GM21529 (cell line): ENCODE measurements at regions not wholly inside any gene's neighbourhood (a gene's known extent, or its start where the extent isn't known, plus 50 kb on each side); places are given as distances from the start of the nearest gene placed in this dataset.

Experiments
- ATAC-seq: cut with Tn5 transposase; IDR thresholded peaks from one replicate; pipeline ENCODE4 v1.9.1; 2021; ENCODE audit not compliant: unreplicated experiment

DNA sequence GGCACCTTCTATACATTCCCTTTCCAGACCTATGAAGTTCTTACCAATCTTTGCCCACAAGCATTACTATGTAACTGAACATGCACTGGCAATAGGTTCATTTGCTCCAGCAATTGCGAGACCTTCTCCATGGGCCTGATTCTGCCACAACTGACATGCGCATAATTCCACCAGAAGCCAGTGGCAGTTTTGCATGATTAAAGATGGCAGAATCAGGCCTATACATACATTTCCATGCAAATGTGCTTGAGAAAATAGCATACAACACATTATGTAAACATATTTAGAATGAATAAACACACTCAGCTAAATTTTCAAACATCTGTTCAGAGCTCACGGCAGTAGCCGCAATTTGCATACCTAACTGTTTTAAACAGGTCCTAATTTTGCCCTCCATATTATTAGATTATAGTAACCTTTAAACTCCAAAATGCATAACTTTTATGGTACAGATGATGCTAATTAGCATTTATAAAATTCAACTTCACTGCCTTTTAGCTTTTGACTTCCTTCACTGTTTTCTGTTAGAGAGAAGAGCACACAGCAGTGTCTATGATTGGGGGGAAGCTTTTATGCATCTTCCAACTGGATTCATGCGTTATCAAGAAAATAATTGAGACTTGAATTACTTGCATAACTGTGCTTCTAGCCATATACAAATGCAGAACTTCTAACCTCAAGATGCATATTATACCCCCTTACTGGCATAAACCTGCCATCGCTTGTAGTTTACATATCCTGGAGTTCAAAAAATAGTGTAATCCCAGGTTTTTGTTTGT, 155.3 kb upstream of the CDH19 start:
- no peak for ATAC-seq

GRCh38 chr18:66757946-66758345, 154.1 kb upstream of the CDH19 start:
- no peak for ATAC-seq

- ATAC-seq = no peak
Measured at GRCh38 chr18:66754335-66754734, 150.4 kb upstream of the CDH19 start.

DNA sequence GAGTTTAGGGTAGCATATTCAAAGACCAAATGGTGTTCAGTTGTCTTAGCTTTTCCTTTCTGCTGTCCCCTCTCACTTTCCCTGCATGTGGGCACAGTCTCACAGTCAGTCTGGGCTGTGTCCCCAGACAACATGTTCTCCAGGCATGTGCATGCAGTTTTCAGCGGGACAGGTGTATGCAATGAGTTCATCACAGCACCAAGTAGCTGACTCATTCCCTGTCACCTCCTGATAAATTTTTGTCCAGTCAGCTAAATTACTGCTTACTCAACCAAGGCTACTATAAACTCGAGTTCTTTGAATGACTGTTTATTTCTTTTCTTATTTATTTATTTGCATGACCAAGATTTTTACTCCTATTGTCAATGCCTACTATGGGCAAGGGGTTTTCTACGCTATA, 148.8 kb upstream of the CDH19 start:
- ATAC-seq = no peak

DNA sequence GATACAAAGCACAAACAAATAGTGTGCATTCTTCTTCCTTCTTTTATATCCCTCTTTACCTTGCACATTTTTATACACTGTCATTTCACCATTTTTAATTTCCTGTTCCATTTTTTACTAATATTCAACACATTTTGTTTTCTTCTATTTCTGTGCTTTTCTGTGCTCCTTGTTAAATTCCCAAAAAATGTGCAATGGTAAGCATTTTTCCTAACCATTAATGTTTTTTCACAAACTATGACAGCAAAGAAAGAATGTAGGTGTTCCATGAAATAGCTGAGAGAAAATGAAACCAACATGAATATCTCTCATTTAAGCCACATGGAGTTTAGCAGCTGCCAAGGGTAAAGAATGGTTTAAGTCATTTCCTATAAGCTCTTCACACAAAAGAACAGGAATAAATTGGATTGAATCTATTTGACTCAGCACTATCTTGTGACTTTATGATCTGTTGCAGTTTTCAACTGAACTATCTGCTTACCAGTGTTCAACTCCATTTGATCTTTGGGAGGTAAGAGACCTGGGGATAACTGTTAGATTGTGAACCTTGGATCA, 145.7 kb upstream of the CDH19 start:
- ATAC-seq = no peak

GRCh38 chr18:66749030-66749429, 145.1 kb upstream of the CDH19 start:
- ATAC-seq = no peak

DNA sequence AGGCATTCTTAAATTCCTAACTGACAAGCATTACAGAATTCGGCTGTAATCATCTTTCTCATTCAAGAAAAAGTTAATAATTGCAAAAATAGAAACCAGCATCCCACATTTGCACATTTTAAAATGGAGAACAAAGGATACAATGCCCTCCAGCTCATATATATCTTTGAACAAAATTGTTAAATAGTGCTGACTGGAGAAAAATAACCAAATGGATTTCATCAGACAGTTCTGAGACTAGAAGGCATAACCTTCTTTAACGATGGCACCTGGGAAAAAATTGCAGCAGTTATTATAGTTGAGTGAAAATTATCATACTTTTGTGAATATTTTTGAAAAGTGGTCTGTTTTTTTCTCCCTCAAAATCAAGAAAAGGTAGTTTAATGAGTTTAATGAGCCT, 138.9 kb upstream of the CDH19 start:
- no peak for ATAC-seq

- no peak for ATAC-seq
Measured at GRCh38 chr18:66735933-66736332, 132.0 kb upstream of the CDH19 start.

GRCh38 chr18:66734451-66734850, 130.6 kb upstream of the CDH19 start:
- no peak for ATAC-seq

GRCh38 chr18:66731890-66732289, 128.0 kb upstream of the CDH19 start:
- no peak for ATAC-seq

GRCh38 chr18:66729442-66730239, 125.8 kb upstream of the CDH19 start:
- no peak for ATAC-seq

DNA sequence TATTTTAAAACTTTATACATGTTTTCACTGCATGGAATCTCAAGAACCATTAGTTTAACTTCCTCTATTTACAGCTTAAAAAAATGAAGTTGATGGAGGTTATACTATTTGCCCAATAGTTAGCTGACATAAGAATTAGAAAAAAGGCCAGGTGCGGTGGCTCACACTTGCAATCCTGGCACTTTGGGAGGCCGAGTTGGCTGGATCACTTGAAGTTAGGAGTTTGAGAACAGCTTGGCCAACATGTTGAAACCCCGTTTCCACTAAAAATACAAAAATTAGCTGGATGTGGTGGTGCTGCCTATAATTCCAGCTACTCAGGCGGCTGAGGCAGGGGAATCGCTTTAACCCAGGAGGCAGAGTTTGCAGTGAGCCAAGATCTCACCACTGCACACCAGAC, 125.1 kb upstream of the CDH19 start:
- no peak for ATAC-seq

DNA sequence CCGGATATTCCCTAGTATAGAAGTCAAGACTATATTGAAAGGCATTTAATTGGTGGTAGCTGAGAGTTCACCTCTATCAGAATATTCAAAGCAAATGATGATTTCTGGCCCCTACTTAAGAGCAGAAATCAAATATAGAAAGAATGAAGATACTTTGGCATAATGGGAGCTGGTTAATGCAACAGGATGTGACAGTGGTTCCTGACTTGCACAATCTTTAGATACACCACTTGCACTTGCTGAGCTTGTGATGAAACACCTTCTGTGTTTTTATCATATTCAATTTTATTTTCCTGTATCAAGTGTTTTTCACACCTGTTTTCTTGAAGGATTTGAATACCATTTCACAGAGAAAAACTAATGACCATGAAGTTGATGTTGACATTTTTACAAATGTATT, 124.1 kb upstream of the CDH19 start:
- no peak for ATAC-seq

- ATAC-seq = no peak
Measured at GRCh38 chr18:66724664-66725356, 120.9 kb upstream of the CDH19 start.

DNA sequence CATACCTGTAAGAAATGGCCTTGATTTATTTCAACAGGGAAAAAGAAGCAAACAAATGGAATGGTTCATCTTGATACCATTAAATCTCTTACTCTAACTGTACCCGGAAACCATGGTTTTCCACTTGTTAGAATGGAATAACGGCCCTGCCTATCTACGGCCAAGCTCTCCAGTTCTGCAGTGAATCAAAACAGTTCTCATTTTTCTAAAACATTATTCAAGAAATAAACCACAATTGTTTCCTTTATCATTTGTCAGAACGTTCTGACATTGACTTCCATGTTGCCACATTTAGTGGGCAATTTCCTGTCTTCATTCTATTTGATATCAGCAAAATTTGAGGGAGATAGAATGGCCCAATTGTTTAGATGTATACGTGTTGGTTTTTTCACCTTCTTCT, 118.8 kb upstream of the CDH19 start:
- no peak for ATAC-seq

DNA sequence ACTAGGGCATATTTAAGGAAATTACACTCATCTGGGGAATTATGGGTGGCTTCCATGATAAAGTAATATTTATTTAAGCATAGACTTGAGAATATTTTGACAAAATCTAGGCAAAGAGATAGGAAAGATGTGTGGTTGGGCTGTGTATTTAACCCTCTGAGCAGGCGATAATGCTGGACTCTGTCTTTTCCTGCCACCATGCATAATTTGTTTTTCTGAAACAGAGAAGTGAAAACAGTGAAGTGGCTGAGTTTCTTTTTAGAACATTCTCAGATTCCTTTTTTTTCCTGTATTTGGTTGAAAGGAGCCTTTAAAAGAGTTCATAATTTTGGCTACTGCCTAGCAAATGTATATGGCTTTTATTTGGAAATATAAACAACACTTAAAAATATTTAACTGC, 104.8 kb upstream of the CDH19 start:
- ATAC-seq = no peak

DNA sequence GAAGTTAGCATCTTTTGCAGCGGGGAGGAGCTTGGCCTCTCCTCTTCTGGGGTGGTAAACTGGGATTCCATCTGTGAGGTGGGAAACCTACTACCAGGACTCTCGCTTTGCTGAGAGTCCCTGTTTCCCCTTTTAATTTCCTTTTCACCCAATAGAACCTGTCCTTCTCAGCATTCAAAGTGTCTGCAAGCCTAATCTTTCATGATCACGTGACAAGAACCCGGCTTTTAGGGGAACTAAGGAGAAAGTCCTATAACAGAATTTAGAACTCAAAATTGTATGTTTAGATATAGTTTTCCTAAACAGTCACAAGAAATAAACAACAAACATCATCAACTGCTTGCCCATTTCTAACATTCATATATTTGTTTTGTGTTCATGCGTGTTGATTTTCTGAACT, 103.6 kb upstream of the CDH19 start:
- ATAC-seq = no peak

GRCh38 chr18:66695281-66695680, 91.4 kb upstream of the CDH19 start:
- no peak for ATAC-seq

- ATAC-seq = no peak
Measured at GRCh38 chr18:66694852-66695251, 91.0 kb upstream of the CDH19 start.

GRCh38 chr18:66687635-66688034, 83.7 kb upstream of the CDH19 start:
- ATAC-seq = no peak

DNA sequence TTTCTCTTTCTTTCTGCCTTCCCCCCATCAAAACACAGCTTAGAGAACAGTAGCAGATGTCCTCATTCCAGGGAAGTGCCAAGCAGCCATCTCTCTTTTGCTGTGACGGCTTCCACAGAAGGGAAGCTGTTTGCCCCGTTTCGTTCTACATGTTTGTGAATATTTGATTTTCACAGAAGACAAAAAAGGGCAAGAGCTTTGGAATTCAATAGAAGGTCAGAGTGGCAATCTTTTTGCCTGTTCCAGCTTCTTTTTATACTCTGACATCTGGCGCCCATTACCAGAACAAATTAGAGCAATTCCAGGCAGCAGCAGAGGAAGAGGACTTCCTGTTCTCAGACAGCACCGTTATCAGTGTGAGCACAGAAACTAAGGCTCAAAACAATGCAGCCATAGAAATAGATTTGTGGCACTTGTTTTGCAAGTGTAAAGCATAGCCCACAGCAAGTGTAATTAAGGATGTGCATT, 79.0 kb upstream of the CDH19 start:
- no peak for ATAC-seq
